ENCODE measurements at regions not wholly inside any gene's neighbourhood (a gene's known extent, or its start where the extent isn't known, plus 50 kb on each side); places are given as distances from the start of the nearest gene placed in this dataset.

DNA sequence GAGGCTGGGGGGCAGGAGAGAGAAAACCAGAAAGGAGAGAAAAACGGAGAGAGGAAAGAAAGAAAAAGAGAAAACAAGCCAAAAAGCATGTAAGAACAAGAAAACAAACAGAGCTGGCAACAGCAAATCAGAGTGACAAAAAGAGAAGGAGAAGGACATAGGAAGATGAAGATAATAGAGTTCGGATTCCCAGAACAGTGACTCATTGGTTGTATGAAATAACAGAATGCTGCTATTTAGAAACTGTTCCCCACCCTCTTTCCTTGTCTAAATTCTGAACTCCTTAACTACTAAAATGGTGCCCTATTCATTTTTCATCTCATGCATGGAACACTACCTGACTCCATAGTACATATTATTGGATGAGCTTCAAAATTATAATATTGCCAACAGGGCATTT, 317.4 kb downstream of the C11orf87 start:
- Histone ChIP-seq H3K4me1 (peaks cover 5 to 9% (median 6%) of the 10 kb centered on the region in 4 donors), H3K9me3 (no peaks in the 10 kb centered on the region), H3K27me3 (no peaks in the 10 kb centered on the region), H3K36me3 (no peaks in the 10 kb centered on the region), H3K4me3 (no peak overlapping the region), H3K27ac (replicated peaks in 1 of 4) (no peak overlapping the region)
- TF ChIP-seq POLR2A (IDR thresholded peaks at IDR 0.05; ENCODE audit: low read depth) (no peak), POLR2AphosphoS5 (IDR thresholded peaks at IDR 0.05) (no peak), EP300 (IDR thresholded peaks at IDR 0.05) (no peak)
- TF ChIP-seq, protein P1, sequence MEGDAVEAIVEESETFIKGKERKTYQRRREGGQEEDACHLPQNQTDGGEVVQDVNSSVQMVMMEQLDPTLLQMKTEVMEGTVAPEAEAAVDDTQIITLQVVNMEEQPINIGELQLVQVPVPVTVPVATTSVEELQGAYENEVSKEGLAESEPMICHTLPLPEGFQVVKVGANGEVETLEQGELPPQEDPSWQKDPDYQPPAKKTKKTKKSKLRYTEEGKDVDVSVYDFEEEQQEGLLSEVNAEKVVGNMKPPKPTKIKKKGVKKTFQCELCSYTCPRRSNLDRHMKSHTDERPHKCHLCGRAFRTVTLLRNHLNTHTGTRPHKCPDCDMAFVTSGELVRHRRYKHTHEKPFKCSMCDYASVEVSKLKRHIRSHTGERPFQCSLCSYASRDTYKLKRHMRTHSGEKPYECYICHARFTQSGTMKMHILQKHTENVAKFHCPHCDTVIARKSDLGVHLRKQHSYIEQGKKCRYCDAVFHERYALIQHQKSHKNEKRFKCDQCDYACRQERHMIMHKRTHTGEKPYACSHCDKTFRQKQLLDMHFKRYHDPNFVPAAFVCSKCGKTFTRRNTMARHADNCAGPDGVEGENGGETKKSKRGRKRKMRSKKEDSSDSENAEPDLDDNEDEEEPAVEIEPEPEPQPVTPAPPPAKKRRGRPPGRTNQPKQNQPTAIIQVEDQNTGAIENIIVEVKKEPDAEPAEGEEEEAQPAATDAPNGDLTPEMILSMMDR (IDR thresholded peaks at IDR 0.05) = no peak
- no peak for DNase-seq (ENCODE audit: extremely low spot score)
- intact Hi-C loops (cut with DNase I) = no loop called here
- 66% methylated on average over 2 of the region's 2 CpGs for WGBS

DNA sequence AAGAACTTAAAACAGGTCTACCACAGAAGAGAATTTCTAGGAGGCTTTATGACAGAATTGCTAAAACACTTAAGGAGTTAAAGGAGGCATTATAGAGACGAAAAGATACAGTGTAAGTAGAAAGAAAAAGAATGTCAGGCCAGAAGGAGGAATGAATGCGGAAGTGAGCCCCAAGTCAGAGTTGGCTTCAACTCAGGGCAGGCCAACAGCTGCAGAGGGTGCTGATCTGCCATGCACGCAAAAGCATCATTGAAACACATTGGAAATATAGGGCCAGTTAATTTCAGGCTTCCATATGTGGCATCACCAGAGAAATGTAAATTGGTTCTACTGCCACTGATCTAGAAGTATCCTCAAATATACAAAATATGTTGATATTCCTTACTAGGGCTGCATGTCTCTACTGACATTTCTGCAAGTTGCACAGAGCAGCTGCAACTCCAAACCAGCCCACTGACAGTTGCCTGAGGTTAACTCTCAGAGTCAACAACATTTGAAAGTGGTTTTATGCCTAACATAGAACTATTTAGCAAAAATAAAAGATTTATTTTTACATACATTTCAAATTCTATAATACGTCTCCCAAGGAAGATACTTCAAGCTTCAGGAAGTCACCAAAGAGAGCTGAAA, 324.1 kb downstream of the C11orf87 start:
- Histone ChIP-seq H3K4me1 (no peaks in the 10 kb centered on the region), H3K4me3 (no peak overlapping the region), H3K36me3 (no peaks in the 10 kb centered on the region), H3K27me3 (no peaks in the 10 kb centered on the region), H3K9me3 (no peaks in the 10 kb centered on the region), H3K27ac (replicated peaks in 1 of 4) (no peak overlapping the region)
- 88% methylated on average over 4 of the region's 4 CpGs for WGBS
- no peak for DNase-seq (ENCODE audit: extremely low spot score)
- TF ChIP-seq POLR2AphosphoS5 (IDR thresholded peaks at IDR 0.05) (no peak), EP300 (IDR thresholded peaks at IDR 0.05) (no peak), POLR2A (IDR thresholded peaks at IDR 0.05; ENCODE audit: low read depth) (no peak)
- TF ChIP-seq, protein P1 (IDR thresholded peaks at IDR 0.05) = no peak
- intact Hi-C loops (cut with DNase I) = no loop called here

DNA sequence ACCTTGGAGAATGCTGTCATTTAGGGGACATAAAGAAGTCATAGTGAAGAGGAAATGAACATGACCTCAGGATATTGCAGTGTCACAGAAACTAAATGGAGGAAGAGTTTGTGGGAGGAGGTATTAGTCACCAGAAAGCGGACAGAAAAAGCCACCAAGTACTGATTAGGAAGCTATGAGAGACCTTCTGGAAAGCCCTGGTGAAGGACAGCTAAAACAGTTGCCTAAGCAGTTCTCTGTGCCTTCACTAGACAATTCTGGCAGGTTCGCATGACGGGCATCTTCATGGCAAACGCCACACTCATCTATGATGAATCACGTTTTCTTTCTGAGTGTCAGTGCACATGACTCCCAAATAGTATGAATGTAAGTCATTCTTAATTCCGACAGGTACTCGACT, 325.8 kb downstream of the C11orf87 start:
- intact Hi-C loops (cut with DNase I) = no loop called here
- TF ChIP-seq POLR2AphosphoS5 (IDR thresholded peaks at IDR 0.05) (no peak), EP300 (IDR thresholded peaks at IDR 0.05) (no peak), POLR2A (IDR thresholded peaks at IDR 0.05; ENCODE audit: low read depth) (no peak)
- TF ChIP-seq, protein P1 (IDR thresholded peaks at IDR 0.05) = no peak
- Histone ChIP-seq H3K27me3 (no peaks in the 10 kb centered on the region), H3K4me1 (no peaks in the 10 kb centered on the region), H3K4me3 (no peak overlapping the region), H3K36me3 (no peaks in the 10 kb centered on the region), H3K9me3 (no peaks in the 10 kb centered on the region), H3K27ac (replicated peaks in 1 of 4) (no peak overlapping the region)
- WGBS = 80% methylated on average over 7 of the region's 7 CpGs
- no peak for DNase-seq (ENCODE audit: extremely low spot score)

DNA sequence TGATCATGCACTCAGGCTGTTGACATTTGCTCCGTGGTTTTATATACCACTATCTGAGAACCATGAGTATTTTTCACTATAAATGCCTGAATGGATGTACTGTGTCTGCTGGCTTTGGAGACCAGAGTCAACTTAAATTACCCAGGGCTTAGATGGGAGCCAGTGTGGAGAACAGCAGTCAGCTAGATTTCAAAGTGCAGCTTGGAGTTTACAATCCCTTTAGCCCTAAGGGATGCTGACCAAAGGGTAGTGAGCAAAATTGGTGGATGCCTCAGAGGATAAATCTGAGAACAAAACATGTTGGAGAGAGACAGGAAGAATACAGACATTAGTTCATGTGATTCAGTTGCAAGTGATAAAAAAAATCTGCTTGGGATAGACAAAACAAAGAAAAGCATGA, 327.5 kb downstream of the C11orf87 start:
- no peaks in the 10 kb centered on the region for H3K36me3 ChIP-seq
- H3K9me3 ChIP-seq = no peaks in the 10 kb centered on the region
- no peak for DNase-seq (ENCODE audit: extremely low spot score)
- H3K4me3 ChIP-seq = no peak overlapping the region
- TF ChIP-seq POLR2A (IDR thresholded peaks at IDR 0.05; ENCODE audit: low read depth) = no peak
- no peak for TF ChIP-seq POLR2AphosphoS5 (IDR thresholded peaks at IDR 0.05)
- no peak for TF ChIP-seq EP300 (IDR thresholded peaks at IDR 0.05)
- TF ChIP-seq, protein P1 (IDR thresholded peaks at IDR 0.05) = no peak
- no peaks in the 10 kb centered on the region for H3K4me1 ChIP-seq
- no peak overlapping the region for H3K27ac ChIP-seq (replicated peaks in 1 of 4)
- WGBS = 67% methylated on average over 1 of the region's 1 CpG
- no peaks in the 10 kb centered on the region for H3K27me3 ChIP-seq
- intact Hi-C loops (cut with DNase I) = no loop called here

GRCh38 chr11:109750964-109751363, 329.0 kb downstream of the C11orf87 start:
- TF ChIP-seq POLR2AphosphoS5 (IDR thresholded peaks at IDR 0.05) = no peak
- H3K27ac ChIP-seq (replicated peaks in 1 of 4) = no peak overlapping the region
- H3K4me1 ChIP-seq = no peaks in the 10 kb centered on the region
- WGBS = 80% methylated on average over 2 of the region's 2 CpGs
- no peaks in the 10 kb centered on the region for H3K9me3 ChIP-seq
- intact Hi-C loops (cut with DNase I) = no loop called here
- DNase-seq (ENCODE audit: extremely low spot score) = no peak
- H3K36me3 ChIP-seq = no peaks in the 10 kb centered on the region
- no peaks in the 10 kb centered on the region for H3K27me3 ChIP-seq
- no peak overlapping the region for H3K4me3 ChIP-seq

Measured in esophagus muscularis mucosa (tissue), 4 donors.